Ascending aorta (tissue), 2 donors: ENCODE measurements at regions not wholly inside any gene's neighbourhood (a gene's known extent, or its start where the extent isn't known, plus 50 kb on each side); places are given as distances from the start of the nearest gene placed in this dataset.
"Not testable (repeated sequence)": the region's sequence is repeated elsewhere in the genome, so short reads cannot be mapped to it uniquely, and the experiment has no call there.

ENCODE experiments used
- DNase-seq, 2 donors: peaks; one replicate each; pipeline ENCODE4 v3.0.0-alpha.2; 2019; ENCODE audit warnings: low spot score in 2 of 2
- H3K27ac ChIP-seq, 2 donors: fragments of 200-600 bp; sonication (generic); one replicate each; pipeline ENCODE4 v1.5.1; 2016 to 2017; ENCODE audit warnings: mild to moderate bottlenecking in 1 of 2
- H3K27me3 ChIP-seq: fragments of 200-600 bp; sonication (generic); one replicate; pipeline ENCODE4 v1.5.1; 2017
- H3K36me3 ChIP-seq, 2 donors: fragments of 200-600 bp; sonication (generic); one replicate each; pipeline ENCODE4 v1.5.1; 2016
- H3K4me1 ChIP-seq, 2 donors: fragments of 200-600 bp; sonication (generic); one replicate each; pipeline ENCODE4 v1.5.1; 2016 to 2017; ENCODE audit warnings: mild to moderate bottlenecking in 1 of 2
- H3K4me3 ChIP-seq, 2 donors: fragments of 200-600 bp; sonication (generic); one replicate each; pipeline ENCODE4 v1.5.1; 2016 to 2017; ENCODE audit warnings: mild to moderate bottlenecking in 1 of 2
- H3K9me3 ChIP-seq, 2 donors: fragments of 200-600 bp; sonication (generic); one replicate each; pipeline ENCODE4 v1.5.1; 2016
- CTCF ChIP-seq, 3 experiments: fragments of 200-600 bp in 2 of 3; fragments of 450-650 bp in 1 of 3; sonication (generic) in 2 of 3; IDR thresholded peaks; one replicate each; pipeline ENCODE4 v1.5.1; 2016 to 2019; ENCODE audit warnings: antibody characterized with exemption in 3 of 3, mild to moderate bottlenecking in 1 of 3, moderate library complexity in 1 of 3
- intact Hi-C: fragments of 100-400 bp; cut with DNase I; formaldehyde crosslinking; loops from one replicate; pipeline ENCODE4 v1.15.1; 2023

- intact Hi-C loops, result loop anchor here (5.0 to 10.0 kb wide), 2 partner anchors 81 to 1707 kb away; a partner anchor contains a TSS
- H3K27me3 ChIP-seq, result no peaks in the 10 kb centered on the region
- H3K27ac ChIP-seq, result peak overlapping the region; percentile 82 to 92
- H3K4me3 ChIP-seq, result peak overlapping the region; percentile 65 to 87
- TF ChIP-seq CTCF (IDR thresholded peaks at IDR 0.05), result no peak
- H3K9me3 ChIP-seq, result no peaks in the 10 kb centered on the region
- no peak for DNase-seq
- no peaks in the 10 kb centered on the region for H3K36me3 ChIP-seq
- peaks cover 5 to 9% of the 10 kb centered on the region in 2 donors for H3K4me1 ChIP-seq
These were observed 100.8 kb downstream of the OR2B2 start for GRCh38 chr6:27811451-27811772.

GRCh38 chr6:27810768-27811450 lies 101.3 kb downstream of the OR2B2 start:
- intact Hi-C loops, result loop anchor here (1.0 to 10.0 kb wide), 3 partner anchors 26 to 1706 kb away; a partner anchor contains a TSS

GRCh38 chr6:27809939-27810767 lies 102.0 kb downstream of the OR2B2 start:
- peak in 1 of 3 experiments; percentile 13 for TF ChIP-seq CTCF (IDR thresholded peaks at IDR 0.05)
- H3K27me3 ChIP-seq, result no peaks in the 10 kb centered on the region
- peak overlapping the region; percentile 82 to 92 for H3K27ac ChIP-seq
- H3K4me1 ChIP-seq, result peaks cover 5 to 6% of the 10 kb centered on the region in 2 donors
- H3K36me3 ChIP-seq, result no peaks in the 10 kb centered on the region
- intact Hi-C loops, result loop anchor here (1.0 to 10.0 kb wide), 3 partner anchors 27 to 1705 kb away; a partner anchor contains a TSS
- H3K4me3 ChIP-seq, result peak overlapping the region; percentile 65 to 87
- DNase-seq, result peak in 1 of 2 donors; percentile 86
- no peaks in the 10 kb centered on the region for H3K9me3 ChIP-seq

More at GRCh38 chr6:27810768-27811450, 101.3 kb downstream of the OR2B2 start:
- Histone ChIP-seq H3K9me3 (no peaks in the 10 kb centered on the region), H3K27ac (peak overlapping the region; percentile 82 to 92), H3K4me1 (peaks cover 5 to 9% of the 10 kb centered on the region in 2 donors), H3K27me3 (no peaks in the 10 kb centered on the region), H3K36me3 (no peaks in the 10 kb centered on the region), H3K4me3 (peak overlapping the region; percentile 65 to 87)
- no peak for TF ChIP-seq CTCF (IDR thresholded peaks at IDR 0.05)
- no peak for DNase-seq

DNA sequence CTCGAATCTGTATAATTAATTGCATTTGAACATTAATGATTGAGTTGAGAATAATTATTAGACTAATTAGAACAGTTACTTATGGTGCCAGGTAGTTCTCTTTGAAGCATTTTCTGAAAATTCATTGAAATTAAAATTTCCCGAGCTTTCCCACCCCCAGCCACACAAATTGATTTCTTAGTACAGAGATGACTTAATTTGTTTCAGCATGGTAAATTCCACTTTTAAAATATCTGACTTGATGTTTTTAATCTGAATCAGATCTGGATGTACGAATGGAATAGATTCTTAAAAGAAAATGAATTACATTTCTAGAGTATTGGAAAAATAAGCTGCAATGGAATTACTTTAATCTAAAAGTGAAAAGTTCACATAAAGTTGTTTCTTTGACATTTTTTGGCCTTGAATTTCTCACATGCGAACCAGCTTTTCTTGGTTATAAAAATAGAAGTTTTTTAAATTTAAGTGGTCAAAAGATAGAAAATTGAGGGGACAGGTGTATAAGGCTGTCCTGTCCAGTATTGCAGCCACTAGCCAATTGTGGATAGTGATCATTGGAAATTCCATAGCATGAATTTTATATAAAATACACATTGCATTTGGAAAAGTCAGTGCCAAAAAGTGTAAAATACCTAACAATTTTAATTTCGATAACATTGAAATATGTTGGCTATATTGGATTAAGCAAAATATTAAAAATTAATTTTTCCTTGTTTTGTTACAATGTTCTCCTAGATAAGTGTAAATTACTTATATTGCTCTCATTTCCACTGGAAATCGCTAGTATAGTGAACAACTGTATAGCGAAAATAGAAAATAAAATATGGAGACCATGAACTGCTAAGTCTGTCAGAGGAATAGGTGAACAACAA lies 102.9 kb downstream of the OR2B2 start:
- no peak for DNase-seq
- intact Hi-C loops, result no loop called here
- H3K36me3 ChIP-seq, result no peaks in the 10 kb centered on the region
- peak overlapping the region; percentile 65 to 87 for H3K4me3 ChIP-seq
- no peaks in the 10 kb centered on the region for H3K27me3 ChIP-seq
- no peak for TF ChIP-seq CTCF (IDR thresholded peaks at IDR 0.05)
- H3K9me3 ChIP-seq, result no peaks in the 10 kb centered on the region
- H3K4me1 ChIP-seq, result peaks cover 5 to 6% of the 10 kb centered on the region in 2 donors
- H3K27ac ChIP-seq, result peak overlapping the region; percentile 84 to 92

DNA sequence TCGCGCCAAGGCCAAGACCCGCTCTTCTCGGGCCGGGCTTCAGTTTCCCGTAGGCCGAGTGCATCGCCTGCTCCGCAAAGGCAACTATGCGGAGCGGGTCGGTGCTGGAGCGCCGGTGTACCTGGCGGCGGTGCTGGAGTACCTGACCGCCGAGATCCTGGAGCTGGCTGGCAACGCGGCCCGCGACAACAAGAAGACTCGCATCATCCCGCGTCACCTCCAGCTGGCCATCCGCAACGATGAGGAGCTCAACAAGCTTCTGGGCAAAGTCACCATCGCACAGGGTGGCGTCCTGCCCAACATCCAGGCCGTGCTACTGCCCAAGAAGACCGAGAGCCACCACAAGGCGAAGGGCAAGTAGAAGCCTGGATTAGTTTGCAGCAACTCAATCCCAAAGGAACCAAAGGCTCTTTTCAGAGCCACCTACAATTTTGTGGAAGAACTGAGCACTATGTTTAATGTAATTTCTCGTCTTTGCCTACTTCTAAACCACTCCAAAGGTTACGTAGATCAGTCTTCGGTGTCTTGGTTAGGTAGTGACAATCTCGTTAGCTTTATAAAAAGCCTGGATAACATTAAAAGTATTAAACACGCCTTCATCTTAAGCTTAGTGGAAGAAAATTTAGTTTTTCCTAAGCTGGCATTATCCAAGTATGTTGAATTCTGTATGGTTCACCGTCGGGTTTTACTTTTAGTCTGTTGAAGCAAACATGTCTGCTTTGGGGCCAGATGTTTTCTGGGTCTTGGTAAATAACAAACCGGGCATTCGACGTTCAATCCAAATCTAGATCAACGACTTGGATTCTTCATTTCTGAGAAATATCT lies 103.7 kb downstream of the OR2B2 start:
- H3K36me3 ChIP-seq, H3K9me3 ChIP-seq, DNase-seq, intact Hi-C loops, H3K4me1 ChIP-seq, H3K27me3 ChIP-seq: not testable (repeated sequence)
- Histone ChIP-seq H3K4me3 (peak overlapping the region; percentile 43 to 73), H3K27ac (peak overlapping the region; percentile 84 to 89)

- peak overlapping the region; percentile 43 to 73 for H3K4me3 ChIP-seq
- H3K9me3 ChIP-seq, H3K36me3 ChIP-seq, H3K27me3 ChIP-seq, H3K4me1 ChIP-seq: not testable (repeated sequence)
- intact Hi-C loops, result loop anchor here (1.0 kb wide), 1 partner anchor 32 kb away; no protein-coding TSS in a partner anchor
- DNase-seq, result peak; percentile 33 to 90
- H3K27ac ChIP-seq, result peak overlapping the region; percentile 84 to 89
These were observed 104.6 kb downstream of the OR2B2 start for GRCh38 chr6:27807441-27808241.
